Stimulated activated CD4-positive, alpha-beta T cell treated with anti-CD3 and anti-CD28 coated beads, Interleukin-12 subunit alpha, Interleukin-12 subunit beta, amount 100 ng/mL, for 24 hours (primary cell): ENCODE measurements at regions not wholly inside any gene's neighbourhood (a gene's known extent, or its start where the extent isn't known, plus 50 kb on each side); places are given as distances from the start of the nearest gene placed in this dataset.
A peak's percentile ranks its signal among the peaks of the same experiment; 100 is the strongest.

ENCODE experiments used
- DNase-seq, 2 experiments: peaks; one replicate each; pipeline ENCODE4 v3.0.0-alpha.2; 2020; ENCODE audit warnings: low read depth in 2 of 2

DNA sequence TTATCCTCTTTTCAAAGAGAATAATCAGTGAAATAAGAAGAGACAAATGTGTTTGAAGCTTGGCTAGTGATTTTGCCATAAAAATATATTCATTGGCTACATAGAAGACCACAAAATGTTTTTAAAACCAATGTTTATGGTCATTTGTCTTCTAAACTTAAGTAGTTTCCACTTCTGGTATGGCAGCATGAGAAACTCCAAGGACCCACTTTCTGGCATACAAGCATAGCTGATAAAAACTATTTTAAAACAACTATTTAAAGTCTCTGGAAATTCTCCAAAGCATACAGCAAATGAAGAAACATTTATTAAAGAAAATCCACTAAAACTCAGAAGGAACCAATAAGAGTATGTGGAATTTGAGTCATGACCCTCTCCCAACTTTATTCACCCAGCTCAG, 89.2 kb upstream of the TOMM7 start:
- no peak for DNase-seq

DNA sequence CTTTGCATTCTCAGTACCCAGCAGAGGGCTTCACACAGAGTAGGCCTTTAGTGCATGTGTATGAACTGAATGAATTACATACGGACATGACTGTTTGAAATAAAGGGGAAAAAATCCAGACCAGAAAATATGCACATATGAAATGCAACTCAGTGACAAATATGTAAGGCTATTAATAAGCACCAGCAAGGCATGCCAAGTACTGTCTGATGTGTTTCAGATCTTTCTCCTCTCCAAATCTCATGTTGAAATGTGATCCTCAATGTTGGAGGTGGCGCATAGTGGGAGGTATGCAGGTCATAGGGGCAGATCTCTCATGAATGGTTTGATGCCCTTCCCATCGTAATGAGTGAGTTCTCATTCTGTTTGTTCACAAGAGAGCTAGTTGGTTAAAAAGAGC, 87.3 kb upstream of the TOMM7 start:
- no peak for DNase-seq

DNA sequence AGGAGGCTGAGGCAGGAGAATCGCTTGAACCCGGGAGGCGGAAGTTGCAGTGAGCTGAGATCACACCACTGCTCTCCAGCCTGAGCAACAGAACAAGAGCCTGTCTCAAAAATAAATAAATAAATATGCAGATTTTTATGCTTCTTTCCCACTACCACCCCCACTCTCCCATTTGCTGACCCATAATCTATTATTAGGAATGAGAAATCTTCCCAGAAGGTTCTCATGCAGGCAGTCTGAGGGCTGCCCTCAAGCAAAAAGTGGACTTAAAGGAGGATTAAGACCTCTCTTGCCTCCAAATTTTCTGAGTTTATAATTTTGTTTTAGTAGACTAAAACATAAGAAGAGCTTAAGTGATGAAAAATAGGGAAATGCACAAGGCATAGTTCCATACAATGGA, 85.2 kb upstream of the TOMM7 start:
- DNase-seq = no peak

DNA sequence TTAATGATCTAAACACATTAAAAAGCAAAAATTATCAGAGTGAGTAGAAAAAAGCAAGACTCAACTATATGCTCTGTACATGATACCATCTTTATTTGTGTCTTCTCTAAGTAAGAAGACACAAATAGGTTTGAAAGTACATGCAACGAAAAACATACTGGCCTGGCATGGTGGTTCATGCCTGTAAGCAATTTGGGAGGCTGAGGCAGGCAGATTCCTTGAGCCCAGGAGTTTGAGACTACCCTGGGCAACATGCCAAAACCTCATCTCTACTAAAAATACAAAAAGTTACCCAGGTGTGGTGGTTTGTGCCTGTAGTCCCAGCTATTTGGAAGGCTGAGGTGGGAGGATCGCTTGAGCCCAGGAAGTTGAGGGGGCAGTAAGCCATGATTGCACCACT, 78.1 kb upstream of the TOMM7 start:
- no peak for DNase-seq

DNA sequence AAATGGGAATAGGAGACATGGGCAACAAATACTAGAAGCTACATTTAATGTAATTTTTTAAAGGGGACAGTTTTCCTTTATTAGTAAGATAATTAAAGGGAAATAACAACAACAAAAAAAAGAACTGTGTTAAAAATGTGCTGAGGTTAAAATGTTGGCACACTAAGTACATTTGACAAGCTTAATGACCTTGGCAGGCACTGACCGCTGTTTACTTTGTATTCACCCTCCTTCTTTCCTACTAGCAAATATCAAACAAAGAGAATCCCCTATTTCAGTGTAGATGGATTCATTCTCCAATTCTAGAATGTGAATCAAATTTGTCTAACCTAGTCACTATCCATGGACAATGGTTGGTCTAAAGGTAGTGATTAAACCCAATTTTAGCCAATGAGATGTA, 77.5 kb upstream of the TOMM7 start:
- no peak for DNase-seq

DNA sequence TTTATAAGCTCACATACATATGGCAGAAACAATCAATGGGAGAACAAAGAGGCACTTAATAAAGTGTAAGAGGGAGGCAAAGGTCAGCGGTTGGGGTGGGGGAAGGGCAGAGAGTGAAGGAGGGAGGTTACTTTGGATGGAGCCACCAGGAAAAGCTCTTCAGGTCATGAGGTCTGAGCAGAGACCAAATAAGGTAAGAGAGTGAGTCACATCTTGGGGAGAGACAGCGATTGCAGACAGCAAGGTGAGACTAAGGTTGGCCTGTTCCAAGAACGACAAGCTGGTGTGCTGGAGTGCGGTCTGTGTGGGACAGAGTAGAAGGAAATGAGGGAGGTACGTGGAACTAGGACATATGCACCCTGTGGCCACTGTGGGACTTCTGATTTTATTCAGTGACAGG, 74.3 kb upstream of the TOMM7 start:
- DNase-seq = no peak

DNA sequence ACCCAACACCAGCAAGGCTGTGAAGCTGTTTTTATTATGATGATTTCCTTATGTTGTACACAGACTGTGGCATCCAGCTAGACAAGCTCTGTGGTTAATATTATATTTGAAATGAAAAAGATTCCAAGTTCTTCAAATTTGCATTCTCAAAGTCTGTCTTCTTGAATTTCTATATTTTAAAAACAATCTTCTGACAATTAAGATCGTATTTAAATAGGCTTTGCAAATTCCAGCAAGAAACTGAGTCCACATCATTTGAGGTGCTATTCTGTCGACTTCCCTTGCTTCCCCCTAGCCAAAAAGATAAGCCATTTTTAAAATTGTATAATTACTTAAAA, 73.1 kb upstream of the TOMM7 start:
- DNase-seq = no peak

DNA sequence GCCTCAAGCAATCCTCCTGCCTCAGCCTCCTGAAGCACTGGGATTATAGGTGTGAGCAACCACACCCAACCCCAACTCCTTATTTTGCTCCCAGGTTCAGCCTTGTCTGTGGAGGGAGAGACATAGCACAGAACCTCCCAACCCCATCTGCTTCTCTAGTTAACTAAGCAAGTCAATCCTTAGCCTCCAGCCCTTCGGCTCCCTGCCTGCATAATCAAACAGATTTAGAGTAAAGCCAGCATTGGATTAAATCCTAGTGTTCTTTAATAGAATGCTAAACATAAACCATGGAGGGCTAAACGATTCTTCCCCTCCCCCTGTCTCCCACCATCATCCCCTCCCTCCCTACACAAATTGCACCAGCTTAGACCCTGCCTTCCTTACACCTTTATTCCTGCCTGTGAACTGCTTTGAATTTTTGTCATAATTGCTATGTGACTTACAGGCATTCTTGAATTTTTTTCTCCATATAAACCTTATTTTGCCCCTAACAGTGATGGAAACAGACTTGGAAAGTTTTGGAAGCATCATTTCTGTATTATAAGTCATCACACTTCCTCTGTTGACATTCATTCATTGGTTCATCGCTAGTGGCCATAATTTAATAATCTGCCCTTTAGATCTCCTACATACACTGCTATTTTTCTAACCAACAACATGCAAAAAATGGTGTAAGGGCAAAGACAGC, 72.6 kb upstream of the TOMM7 start:
- DNase-seq = no peak

DNA sequence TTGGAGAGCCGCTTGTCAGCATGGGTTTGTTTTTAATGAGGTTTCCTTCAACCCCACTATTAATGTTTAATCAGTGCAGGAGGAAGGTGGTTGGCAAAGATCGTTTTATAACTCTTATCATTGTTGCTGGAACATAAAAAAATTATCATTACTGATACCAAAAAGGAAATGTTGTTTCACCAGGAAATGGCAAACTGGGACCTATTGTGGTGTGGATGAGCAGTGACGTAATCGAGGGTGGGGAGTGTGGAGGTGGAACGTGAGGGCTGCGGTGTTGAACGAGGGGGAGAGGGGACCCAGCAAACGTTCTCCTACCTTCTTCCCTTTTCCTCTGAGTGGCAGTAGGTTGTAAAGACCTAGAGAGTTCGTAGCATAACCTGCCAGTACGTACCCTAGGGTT, 71.9 kb upstream of the TOMM7 start:
- no peak for DNase-seq

DNA sequence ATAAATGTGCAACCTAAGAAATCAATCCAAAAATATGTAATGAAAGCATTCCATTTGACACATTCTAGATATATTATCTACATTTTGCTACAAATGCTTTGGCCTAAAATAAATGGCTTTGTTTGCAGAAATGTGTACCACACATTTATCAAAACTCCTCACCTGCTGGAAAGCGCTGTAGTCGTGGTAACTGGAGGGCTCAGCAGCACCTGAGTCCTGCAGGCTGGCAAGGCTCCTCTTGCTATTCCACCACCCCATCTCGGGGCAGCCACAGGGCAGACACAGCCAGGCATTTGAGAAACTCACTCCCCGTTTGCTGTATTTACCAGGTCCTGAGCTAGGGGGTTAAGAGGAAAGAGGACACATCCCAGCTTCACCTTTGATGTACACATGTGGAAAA, 68.1 kb upstream of the TOMM7 start:
- DNase-seq = no peak

DNA sequence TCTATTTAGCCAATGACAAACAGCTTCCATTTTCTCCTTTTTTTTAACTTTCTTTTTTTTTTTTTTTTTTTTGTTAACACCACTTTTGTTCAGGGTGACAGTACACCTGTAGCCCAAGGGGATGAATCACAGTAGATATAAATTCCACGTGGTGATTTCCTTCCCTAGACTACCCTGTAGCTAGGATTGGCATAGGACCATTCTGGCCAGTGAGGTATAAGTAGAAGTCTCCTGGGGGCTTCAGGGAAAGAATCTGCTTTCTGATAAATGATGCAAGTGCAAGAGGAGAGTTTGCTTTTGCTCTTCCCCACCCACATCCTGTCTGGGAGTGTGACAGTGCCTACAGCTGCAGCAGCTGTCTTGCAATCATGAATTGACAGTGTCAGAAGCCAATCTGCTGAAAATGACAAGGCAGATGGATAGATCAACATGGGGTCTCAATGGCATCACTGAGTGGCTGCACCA, 63.2 kb upstream of the TOMM7 start:
- DNase-seq = peak; percentile 41 to 57

DNA sequence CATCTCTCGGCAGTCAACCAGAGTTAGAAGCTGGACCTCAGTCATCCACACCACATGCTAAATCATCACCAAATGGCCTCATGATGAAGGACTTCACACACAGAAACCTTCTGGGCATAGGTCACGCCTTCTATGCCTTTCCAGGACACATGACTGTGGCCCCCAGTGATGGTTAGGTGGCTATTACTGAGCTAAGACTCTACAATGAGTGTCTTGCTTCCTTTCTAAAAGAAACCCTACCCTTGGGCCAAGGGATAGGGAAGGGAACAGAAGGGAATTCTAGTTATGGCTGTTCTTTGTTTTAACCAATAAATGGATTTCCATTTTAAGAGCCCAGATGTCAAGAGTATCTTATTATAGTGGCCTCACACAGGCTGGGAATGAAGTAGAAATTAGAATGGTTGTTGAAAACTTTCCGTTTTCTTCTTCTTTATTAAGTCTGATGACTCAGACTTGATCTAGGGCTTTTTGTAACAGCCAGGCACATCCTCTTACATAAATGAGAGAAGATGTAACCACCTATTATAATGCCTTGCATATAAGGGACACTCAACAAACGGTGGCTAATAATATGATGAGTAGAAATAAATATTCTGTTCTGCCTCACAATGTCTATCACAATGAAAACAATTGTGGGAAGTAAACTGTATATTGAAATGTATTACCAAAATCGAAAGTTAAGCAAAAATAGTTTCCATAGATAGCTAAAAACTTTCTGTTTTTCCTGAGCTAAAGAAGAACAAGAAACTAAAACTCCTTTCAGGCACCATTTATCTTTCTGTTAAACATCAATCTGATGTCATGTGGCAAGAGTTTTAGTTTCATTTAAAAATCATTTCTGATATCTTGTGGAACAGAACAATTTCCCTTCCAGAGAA, 62.5 kb upstream of the TOMM7 start:
- no peak for DNase-seq

DNA sequence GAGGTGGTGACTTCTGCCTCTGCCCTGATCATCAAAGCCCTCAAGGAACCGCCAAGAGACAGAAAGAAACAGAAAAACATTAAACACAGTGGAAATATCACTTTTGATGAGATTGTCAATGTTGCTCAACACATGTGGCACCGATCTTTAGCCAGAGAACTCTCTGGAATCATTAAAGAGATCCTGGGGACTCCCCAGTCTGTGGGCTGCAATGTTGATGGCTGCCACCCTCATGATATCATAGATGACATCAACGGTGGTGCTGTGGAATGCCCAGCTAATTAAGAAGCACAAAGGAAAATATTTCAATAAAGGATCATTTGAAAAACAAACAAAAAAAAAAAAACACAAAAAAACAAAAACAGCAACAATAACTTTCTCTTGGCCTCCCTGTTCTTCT, 59.5 kb upstream of the TOMM7 start:
- DNase-seq = no peak

DNA sequence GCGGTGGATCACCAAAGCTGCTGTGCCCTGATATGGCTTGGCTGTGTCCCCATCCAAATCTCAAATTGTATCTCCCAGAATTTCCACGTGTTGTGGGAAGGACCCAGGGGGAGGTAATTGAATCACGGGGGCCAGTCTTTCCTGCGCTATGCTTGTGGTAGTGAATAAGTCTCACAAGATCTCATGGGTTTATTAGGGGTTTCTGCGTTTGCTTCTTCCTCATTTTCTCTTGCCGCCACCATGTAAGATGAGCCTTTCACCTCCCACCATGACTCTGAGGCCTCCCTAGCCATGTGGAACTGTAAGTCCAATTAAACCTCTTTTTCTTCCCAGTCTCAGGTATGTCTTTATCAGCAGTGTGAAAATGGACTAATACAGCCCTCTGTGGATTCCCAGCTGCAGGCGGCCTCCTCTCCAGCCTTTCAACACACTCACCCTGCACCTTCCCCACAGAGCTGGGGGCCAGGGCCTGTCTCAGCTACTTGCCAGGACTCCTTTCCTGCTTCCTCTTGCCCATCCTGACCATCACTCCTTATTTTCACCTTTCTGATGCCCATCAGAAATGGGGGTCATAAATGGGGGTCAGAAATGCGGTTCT, 57.2 kb upstream of the TOMM7 start:
- DNase-seq = no peak

DNA sequence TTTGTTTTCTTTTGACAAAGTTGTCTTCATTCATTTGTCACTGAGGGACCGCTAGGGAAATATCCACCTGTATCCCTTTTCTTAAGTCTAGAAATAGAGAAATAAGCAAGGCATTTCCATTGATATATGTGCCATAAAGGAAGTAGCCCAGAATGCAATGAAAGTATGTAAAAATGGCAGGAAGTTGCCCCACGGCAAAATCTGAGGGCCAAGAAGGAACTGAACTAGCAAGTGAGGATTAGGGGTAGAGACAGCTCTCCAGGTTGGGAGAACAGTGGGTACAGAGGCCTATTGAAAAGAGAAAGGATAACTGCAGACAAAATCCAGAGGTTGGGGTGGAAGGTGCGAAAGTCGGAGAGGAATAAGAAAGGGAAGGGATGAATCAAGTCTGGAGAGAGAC, 56.6 kb upstream of the TOMM7 start:
- DNase-seq = no peak

DNA sequence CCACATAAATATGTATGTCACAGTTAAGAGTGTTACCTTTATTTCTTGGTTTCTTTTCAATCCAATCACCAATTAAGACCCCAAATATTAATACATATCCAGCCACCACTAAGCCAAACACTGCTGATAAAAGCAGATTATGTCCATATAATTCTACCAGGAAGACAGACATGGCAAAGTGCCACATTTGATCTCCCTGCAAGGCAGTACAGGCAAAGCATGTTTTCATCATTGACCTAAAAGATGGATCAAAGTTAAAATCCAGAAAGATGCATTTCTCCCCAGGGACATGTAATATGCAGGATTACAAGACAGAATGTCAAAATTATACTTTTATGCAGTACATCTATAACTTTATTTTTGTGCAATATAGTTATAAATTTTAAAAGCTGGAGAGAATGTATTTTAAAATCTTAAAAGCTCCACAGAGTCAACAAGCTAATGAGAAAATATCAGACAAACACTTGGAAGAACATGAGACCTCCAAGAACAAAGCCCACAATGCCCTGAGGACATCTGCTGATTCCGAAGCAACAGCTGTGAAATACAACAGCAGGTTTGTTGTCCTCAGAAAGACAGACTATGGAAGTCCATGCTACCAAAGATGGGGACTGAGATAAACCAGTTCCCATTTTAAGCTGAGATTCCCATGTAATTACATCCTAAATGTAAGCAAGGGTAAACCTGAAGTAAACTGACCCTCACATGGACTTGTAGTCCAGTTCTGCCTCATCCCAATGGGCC, 54.5 kb upstream of the TOMM7 start:
- DNase-seq = no peak

DNA sequence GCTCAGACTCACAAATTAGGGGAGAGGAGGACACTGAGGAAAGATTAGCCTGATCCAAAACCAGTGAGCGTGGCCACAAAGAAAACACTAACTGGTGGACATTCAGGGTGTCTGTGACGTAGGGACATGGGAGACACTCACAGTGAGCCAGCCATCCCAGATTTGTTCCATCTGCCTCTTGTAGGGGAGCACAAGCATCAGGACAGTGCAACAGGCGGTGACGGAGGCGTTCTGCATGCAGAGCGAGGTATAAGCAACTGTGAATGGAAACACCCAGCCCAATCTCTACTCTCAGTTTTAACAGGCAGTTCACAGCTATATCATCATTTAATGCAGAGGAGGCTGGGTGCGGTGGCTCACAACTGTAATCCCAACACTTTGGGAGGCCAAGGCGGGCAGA, 52.8 kb upstream of the TOMM7 start:
- no peak for DNase-seq

DNA sequence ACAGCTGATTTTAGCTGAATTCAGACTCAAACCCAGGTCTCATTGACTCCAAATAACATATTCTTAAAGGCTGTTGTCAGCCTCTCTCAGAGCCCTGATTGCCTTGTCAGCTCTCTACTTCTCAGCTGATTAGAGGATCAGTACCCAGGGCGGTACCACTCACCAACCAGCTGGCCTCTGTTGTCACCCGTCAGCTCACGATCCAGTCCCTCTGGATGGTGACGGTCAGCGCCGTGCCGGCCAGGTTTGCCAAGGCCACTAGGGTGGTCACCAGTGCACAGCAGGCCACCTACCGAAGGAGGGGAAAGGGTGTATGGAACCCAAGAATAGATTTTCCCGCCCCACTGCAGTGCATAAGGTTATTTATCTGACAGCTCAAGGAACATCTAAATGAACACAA, 52.3 kb upstream of the TOMM7 start:
- no peak for DNase-seq
